ENCODE measurements at regions not wholly inside any gene's neighbourhood (a gene's known extent, or its start where the extent isn't known, plus 50 kb on each side); places are given as distances from the start of the nearest gene placed in this dataset.
"Not testable (repeated sequence)": the region's sequence is repeated elsewhere in the genome, so short reads cannot be mapped to it uniquely, and the experiment has no call there.

GRCh38 chr15:20060838-20061237 is 480.8 kb downstream of the GOLGA6L6 start:
- H3K27me3 ChIP-seq (ENCODE audit: control insufficient read depth, insufficient read depth, low read length); H3K4me3 ChIP-seq (ENCODE audit: low read length in 3 of 3); H3K36me3 ChIP-seq (ENCODE audit: control insufficient read depth in 2 of 3, insufficient read depth in 3 of 3, low read length in 3 of 3); DNase-seq; H3K9me3 ChIP-seq (ENCODE audit: control insufficient read depth in 2 of 3, insufficient read depth in 1 of 3, low read length in 3 of 3); intact Hi-C loops (cut with DNase I); H3K27ac ChIP-seq (ENCODE audit: low read depth in 2 of 2, low read length in 2 of 2); H3K4me1 ChIP-seq (ENCODE audit: control insufficient read depth in 2 of 3, insufficient read depth in 2 of 3, low read depth in 1 of 3, low read length in 3 of 3); H3K9ac ChIP-seq (ENCODE audit: low read length in 3 of 3); FAIRE-seq: not testable (repeated sequence)

- H3K27ac ChIP-seq (ENCODE audit: low read depth in 2 of 2, low read length in 2 of 2); H3K27me3 ChIP-seq (ENCODE audit: control insufficient read depth, insufficient read depth, low read length); H3K9ac ChIP-seq (ENCODE audit: low read length in 3 of 3); H3K9me3 ChIP-seq (ENCODE audit: control insufficient read depth in 2 of 3, insufficient read depth in 1 of 3, low read length in 3 of 3); H3K4me1 ChIP-seq (ENCODE audit: control insufficient read depth in 2 of 3, insufficient read depth in 2 of 3, low read depth in 1 of 3, low read length in 3 of 3); FAIRE-seq; intact Hi-C loops (cut with DNase I); H3K4me3 ChIP-seq (ENCODE audit: low read length in 3 of 3); H3K36me3 ChIP-seq (ENCODE audit: control insufficient read depth in 2 of 3, insufficient read depth in 3 of 3, low read length in 3 of 3): not testable (repeated sequence)
- peak in 1 of 5 donors; percentile 2 for DNase-seq
Measured at GRCh38 chr15:20056871-20057270, 484.7 kb downstream of the GOLGA6L6 start.

GRCh38 chr15:20055921-20056320 is 485.7 kb downstream of the GOLGA6L6 start:
- intact Hi-C loops (cut with DNase I); FAIRE-seq; H3K36me3 ChIP-seq (ENCODE audit: control insufficient read depth in 2 of 3, insufficient read depth in 3 of 3, low read length in 3 of 3); H3K27me3 ChIP-seq (ENCODE audit: control insufficient read depth, insufficient read depth, low read length); H3K9me3 ChIP-seq (ENCODE audit: control insufficient read depth in 2 of 3, insufficient read depth in 1 of 3, low read length in 3 of 3); H3K27ac ChIP-seq (ENCODE audit: low read depth in 2 of 2, low read length in 2 of 2); H3K9ac ChIP-seq (ENCODE audit: low read length in 3 of 3); H3K4me3 ChIP-seq (ENCODE audit: low read length in 3 of 3); H3K4me1 ChIP-seq (ENCODE audit: control insufficient read depth in 2 of 3, insufficient read depth in 2 of 3, low read depth in 1 of 3, low read length in 3 of 3): not testable (repeated sequence)
- peak in 1 of 5 donors; percentile 20 for DNase-seq

DNA sequence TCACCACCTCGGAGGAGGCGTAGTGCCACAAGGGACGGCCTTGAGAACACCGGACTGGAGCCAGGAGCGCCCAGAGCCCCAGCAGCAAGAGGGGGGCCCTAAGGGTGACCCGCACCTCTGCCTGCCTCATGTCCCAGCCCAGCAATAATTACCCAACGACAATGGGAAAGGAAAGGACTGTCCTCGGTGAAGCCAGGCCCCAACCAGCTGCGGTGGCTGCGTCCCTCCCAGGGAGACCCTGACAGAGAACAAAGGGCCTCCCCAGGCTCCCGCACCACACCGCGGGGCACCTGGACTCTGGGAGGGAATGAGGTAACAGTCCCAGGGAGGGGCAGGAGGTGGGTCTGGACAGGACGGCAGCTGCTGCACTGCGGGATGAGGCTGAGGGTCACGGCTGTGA is 493.4 kb downstream of the GOLGA6L6 start:
- FAIRE-seq; H3K36me3 ChIP-seq (ENCODE audit: control insufficient read depth in 2 of 3, insufficient read depth in 3 of 3, low read length in 3 of 3); H3K9ac ChIP-seq (ENCODE audit: low read length in 3 of 3); H3K27me3 ChIP-seq (ENCODE audit: control insufficient read depth, insufficient read depth, low read length); H3K4me1 ChIP-seq (ENCODE audit: control insufficient read depth in 2 of 3, insufficient read depth in 2 of 3, low read depth in 1 of 3, low read length in 3 of 3); H3K27ac ChIP-seq (ENCODE audit: low read depth in 2 of 2, low read length in 2 of 2); H3K9me3 ChIP-seq (ENCODE audit: control insufficient read depth in 2 of 3, insufficient read depth in 1 of 3, low read length in 3 of 3); intact Hi-C loops (cut with DNase I); H3K4me3 ChIP-seq (ENCODE audit: low read length in 3 of 3): not testable (repeated sequence)
- peak in 1 of 5 donors; percentile 48 for DNase-seq

DNA sequence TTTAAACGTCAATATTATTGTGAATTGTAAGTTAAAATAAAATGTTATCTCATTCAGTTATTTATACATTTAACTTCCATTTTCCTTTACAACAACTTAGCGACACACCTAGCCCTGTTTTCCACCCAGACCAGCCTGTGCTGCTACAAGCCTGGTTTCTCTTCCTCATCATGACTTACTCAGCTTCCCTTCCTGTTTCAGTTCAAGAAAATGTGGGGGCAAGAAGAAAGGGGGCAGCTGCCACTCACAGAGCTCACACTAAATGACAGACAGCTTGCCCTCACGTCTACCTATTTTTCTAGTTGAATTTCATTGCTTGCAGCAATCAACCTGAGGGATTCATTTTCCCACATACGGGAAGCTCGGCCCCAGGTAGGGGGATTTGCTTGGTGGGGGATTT is 496.4 kb downstream of the GOLGA6L6 start:
- FAIRE-seq; H3K9me3 ChIP-seq (ENCODE audit: control insufficient read depth in 2 of 3, insufficient read depth in 1 of 3, low read length in 3 of 3); DNase-seq; H3K27ac ChIP-seq (ENCODE audit: low read depth in 2 of 2, low read length in 2 of 2); H3K27me3 ChIP-seq (ENCODE audit: control insufficient read depth, insufficient read depth, low read length); H3K4me1 ChIP-seq (ENCODE audit: control insufficient read depth in 2 of 3, insufficient read depth in 2 of 3, low read depth in 1 of 3, low read length in 3 of 3); H3K36me3 ChIP-seq (ENCODE audit: control insufficient read depth in 2 of 3, insufficient read depth in 3 of 3, low read length in 3 of 3); intact Hi-C loops (cut with DNase I); H3K4me3 ChIP-seq (ENCODE audit: low read length in 3 of 3); H3K9ac ChIP-seq (ENCODE audit: low read length in 3 of 3): not testable (repeated sequence)

DNA sequence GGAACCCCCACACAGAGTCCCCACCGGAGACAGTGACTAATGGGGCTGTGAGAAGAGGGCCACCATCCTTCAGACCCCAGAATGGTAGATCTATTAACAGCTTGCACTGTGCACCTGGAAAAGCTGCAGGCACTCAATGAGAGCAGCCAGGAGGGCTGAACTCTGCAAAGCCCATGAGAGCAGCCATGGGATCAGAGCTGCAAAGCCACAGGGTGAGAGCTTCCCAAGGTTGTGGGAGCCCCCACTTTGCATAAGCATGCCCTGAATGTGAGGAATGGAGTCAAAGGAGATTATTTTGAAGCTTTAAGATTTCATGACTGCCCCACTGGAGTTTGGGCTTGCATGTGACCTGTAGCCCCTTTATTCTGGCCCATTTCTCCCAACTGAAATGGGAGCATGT is 500.9 kb downstream of the GOLGA6L6 start:
- intact Hi-C loops (cut with DNase I); FAIRE-seq: not testable (repeated sequence)

GRCh38 chr15:20025040-20025439 is 516.6 kb downstream of the GOLGA6L6 start:
- H3K9me3 ChIP-seq (ENCODE audit: control insufficient read depth in 2 of 3, insufficient read depth in 1 of 3, low read length in 3 of 3); H3K27ac ChIP-seq (ENCODE audit: low read depth in 2 of 2, low read length in 2 of 2); intact Hi-C loops (cut with DNase I); H3K27me3 ChIP-seq (ENCODE audit: control insufficient read depth, insufficient read depth, low read length); H3K4me3 ChIP-seq (ENCODE audit: low read length in 3 of 3); H3K4me1 ChIP-seq (ENCODE audit: control insufficient read depth in 2 of 3, insufficient read depth in 2 of 3, low read depth in 1 of 3, low read length in 3 of 3); H3K36me3 ChIP-seq (ENCODE audit: control insufficient read depth in 2 of 3, insufficient read depth in 3 of 3, low read length in 3 of 3); DNase-seq; FAIRE-seq; H3K9ac ChIP-seq (ENCODE audit: low read length in 3 of 3): not testable (repeated sequence)

More for the DNA sequence above, 500.9 kb downstream of the GOLGA6L6 start:
- not testable (repeated sequence) for H3K27ac ChIP-seq (ENCODE audit: low read depth in 2 of 2, low read length in 2 of 2); H3K9me3 ChIP-seq (ENCODE audit: control insufficient read depth in 2 of 3, insufficient read depth in 1 of 3, low read length in 3 of 3); H3K36me3 ChIP-seq (ENCODE audit: control insufficient read depth in 2 of 3, insufficient read depth in 3 of 3, low read length in 3 of 3); H3K9ac ChIP-seq (ENCODE audit: low read length in 3 of 3); H3K4me3 ChIP-seq (ENCODE audit: low read length in 3 of 3); H3K4me1 ChIP-seq (ENCODE audit: control insufficient read depth in 2 of 3, insufficient read depth in 2 of 3, low read depth in 1 of 3, low read length in 3 of 3); DNase-seq; H3K27me3 ChIP-seq (ENCODE audit: control insufficient read depth, insufficient read depth, low read length)

- H3K36me3 ChIP-seq (ENCODE audit: control insufficient read depth in 2 of 3, insufficient read depth in 3 of 3, low read length in 3 of 3); H3K9ac ChIP-seq (ENCODE audit: low read length in 3 of 3); H3K27me3 ChIP-seq (ENCODE audit: control insufficient read depth, insufficient read depth, low read length); H3K4me3 ChIP-seq (ENCODE audit: low read length in 3 of 3); FAIRE-seq; H3K9me3 ChIP-seq (ENCODE audit: control insufficient read depth in 2 of 3, insufficient read depth in 1 of 3, low read length in 3 of 3); H3K4me1 ChIP-seq (ENCODE audit: control insufficient read depth in 2 of 3, insufficient read depth in 2 of 3, low read depth in 1 of 3, low read length in 3 of 3); DNase-seq; H3K27ac ChIP-seq (ENCODE audit: low read depth in 2 of 2, low read length in 2 of 2); intact Hi-C loops (cut with DNase I): not testable (repeated sequence)
Measured at GRCh38 chr15:20022349-20022748, 519.3 kb downstream of the GOLGA6L6 start.

DNA sequence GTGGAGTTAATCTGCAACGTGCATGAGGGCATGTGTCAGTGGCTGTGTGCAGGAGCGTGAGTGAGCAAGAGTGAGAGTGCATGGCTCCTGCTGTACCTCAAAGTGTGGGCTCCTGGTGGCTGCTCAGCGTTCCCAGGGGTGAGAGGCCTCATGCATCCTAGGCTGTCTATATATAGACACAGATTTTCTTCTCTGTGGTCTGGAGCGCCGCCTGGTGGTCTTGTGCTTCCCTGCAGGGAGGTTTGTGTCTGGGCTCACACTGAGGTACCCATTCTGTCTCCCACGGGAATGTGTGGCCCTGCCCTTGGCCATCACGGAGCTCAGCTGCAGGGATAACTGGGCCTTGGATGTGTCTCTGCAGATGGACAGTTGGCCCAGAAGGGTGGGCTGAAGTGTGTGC is 520.2 kb downstream of the GOLGA6L6 start:
- H3K27me3 ChIP-seq (ENCODE audit: control insufficient read depth, insufficient read depth, low read length); FAIRE-seq; H3K27ac ChIP-seq (ENCODE audit: low read depth in 2 of 2, low read length in 2 of 2); intact Hi-C loops (cut with DNase I); H3K9ac ChIP-seq (ENCODE audit: low read length in 3 of 3); DNase-seq; H3K9me3 ChIP-seq (ENCODE audit: control insufficient read depth in 2 of 3, insufficient read depth in 1 of 3, low read length in 3 of 3); H3K36me3 ChIP-seq (ENCODE audit: control insufficient read depth in 2 of 3, insufficient read depth in 3 of 3, low read length in 3 of 3); H3K4me1 ChIP-seq (ENCODE audit: control insufficient read depth in 2 of 3, insufficient read depth in 2 of 3, low read depth in 1 of 3, low read length in 3 of 3); H3K4me3 ChIP-seq (ENCODE audit: low read length in 3 of 3): not testable (repeated sequence)

All from kidney (tissue), 10 donors.